ENCODE measurements at regions not wholly inside any gene's neighbourhood (a gene's known extent, or its start where the extent isn't known, plus 50 kb on each side); places are given as distances from the start of the nearest gene placed in this dataset.

- ChIA-PET CTCF (no interaction called here), POLR2A (ENCODE audit: unreplicated experiment) (no interaction called here)
- H3K56ac ChIP-seq (ENCODE audit: extremely low read depth, insufficient read depth, low read length), result no peak overlapping the region
- H2AK9ac ChIP-seq (replicated peaks; ENCODE audit: low read depth, low read length, poor library complexity), result peak overlapping the region; percentile 25
- H2BK120ac ChIP-seq (ENCODE audit: low read depth, low read length), result no peak overlapping the region
- H3K4me3 ChIP-seq (ENCODE audit: insufficient read depth, low read depth, low read length), result no peak overlapping the region
- no TSS peak for BruUV-seq (replicated peaks)
- H4K8ac ChIP-seq (ENCODE audit: low read depth in 2 of 2, low read length in 2 of 2), result no peak overlapping the region
- no peak overlapping the region for H2BK15ac ChIP-seq (ENCODE audit: low read depth, low read length)
- no peak overlapping the region for H2BK5ac ChIP-seq (ENCODE audit: low read depth, low read length, poor library complexity, severe bottlenecking)
- no peak overlapping the region for H2BK20ac ChIP-seq (ENCODE audit: low read depth, low read length)
- DNase-seq, result no peak
- no peaks in the 10 kb centered on the region for H3K79me1 ChIP-seq (ENCODE audit: low read depth in 1 of 2, low read length in 2 of 2)
- no peaks in the 10 kb centered on the region for H3K9me1 ChIP-seq (ENCODE audit: insufficient read depth, low read length)
- H3K4ac ChIP-seq (ENCODE audit: low read depth, low read length), result no peak overlapping the region
- dilution Hi-C loops (cut with HindIII; ENCODE audit: low sequenced_read_pairs, unreplicated experiment) (no loop called here), intact Hi-C loops (cut with micrococcal nuclease) (no loop called here), in situ Hi-C loops (cut with MboI; ENCODE audit: low sequenced_read_pairs) (no loop called here)
- 0 out of 2 replicates have a peak, but pooled peaks cover 1% of the 10 kb centered on the region for H3K27me3 ChIP-seq (ENCODE audit: control insufficient read depth, insufficient read depth, low read length)
- no peak overlapping the region for H4K5ac ChIP-seq (ENCODE audit: low read depth, low read length)
- no peak overlapping the region for H3K4me2 ChIP-seq (ENCODE audit: low read depth, low read length)
- H3K9ac ChIP-seq (ENCODE audit: low read depth, low read length), result no peak overlapping the region
- no peak overlapping the region for H4K91ac ChIP-seq (ENCODE audit: insufficient read depth, low read depth, low read length)
- H3K36me3 ChIP-seq (ENCODE audit: control insufficient read depth, insufficient read depth, low read length), result no peaks in the 10 kb centered on the region
- H2AFZ ChIP-seq (replicated peaks; ENCODE audit: low read length, poor library complexity), result no peak overlapping the region
- H3K4me1 ChIP-seq (ENCODE audit: control insufficient read depth, insufficient read depth, low read length), result no peaks in the 10 kb centered on the region
- no peak overlapping the region for H2AK5ac ChIP-seq (ENCODE audit: low read depth, low read length)
- H4K20me1 ChIP-seq (ENCODE audit: insufficient read depth, low read length), result no peaks in the 10 kb centered on the region
- no peaks in the 10 kb centered on the region for H3K9me3 ChIP-seq (ENCODE audit: control insufficient read depth, insufficient read depth, low read length)
- H3K14ac ChIP-seq (replicated peaks; ENCODE audit: low read depth, low read length), result no peak overlapping the region
- no peak overlapping the region for H3K18ac ChIP-seq (ENCODE audit: low read depth, low read length)
- WGBS, 2 experiments (ENCODE audit: extremely low coverage in 2 of 2, insufficient read length in 1 of 2), result 52% methylated on average over 4 of the region's 12 CpGs; no CpG with 5 or more reads in 1 of the 2 experiments
- no peak for ATAC-seq (ENCODE audit: low read depth)
- no peak overlapping the region for H3K23ac ChIP-seq (ENCODE audit: low read depth, low read length)
- no peak for TF ChIP-seq RFX5 (IDR thresholded peaks at IDR 0.05; ENCODE audit: low read depth, low read length)
- TF ChIP-seq RCOR1 (IDR thresholded peaks at IDR 0.05; ENCODE audit: insufficient replicate concordance, low read length), result no peak
- no peak for TF ChIP-seq MXI1 (IDR thresholded peaks at IDR 0.05; ENCODE audit: borderline replicate concordance, low read depth, low read length)
- TF ChIP-seq POLR2A (IDR thresholded peaks at IDR 0.05; ENCODE audit: low read depth, low read length), result no peak
- no peak for TF ChIP-seq BHLHE40 (IDR thresholded peaks at IDR 0.05; ENCODE audit: low read depth, low read length)
- TF ChIP-seq MAZ (IDR thresholded peaks at IDR 0.05; ENCODE audit: borderline replicate concordance, low read depth, low read length), result no peak
- TF ChIP-seq CTCF (conservative IDR thresholded peaks at IDR 0.05; ENCODE audit: low read depth, low read length), result no peak
- no peak for TF ChIP-seq NFE2L2 (IDR thresholded peaks at IDR 0.05; ENCODE audit: low read depth, low read length)
- no peak for TF ChIP-seq ELK1 (IDR thresholded peaks at IDR 0.05; ENCODE audit: borderline replicate concordance, low read depth, low read length)
- no peak for TF ChIP-seq MAFK (IDR thresholded peaks at IDR 0.05; ENCODE audit: low read depth, low read length)
- no peak for TF ChIP-seq USF2 (IDR thresholded peaks at IDR 0.05; ENCODE audit: low read depth, low read length)
- no peak for TF ChIP-seq FOS (IDR thresholded peaks at IDR 0.05; ENCODE audit: low read depth, low read length)
- TF ChIP-seq CEBPB (IDR thresholded peaks at IDR 0.05; ENCODE audit: low read depth, low read length), result no peak
- TF ChIP-seq CHD1 (IDR thresholded peaks at IDR 0.05; ENCODE audit: low read depth, low read length), result no peak
- no peak for TF ChIP-seq SMC3 (IDR thresholded peaks at IDR 0.05; ENCODE audit: low read depth, low read length)
- no peak overlapping the region for H3K27ac ChIP-seq (ENCODE audit: insufficient read depth, low read length)
These were observed 249.2 kb upstream of the PMEPA1 start for GRCh38 chr20:57959018-57959417.

Data from IMR-90 (cell line).